Small intestine (tissue), 7 donors: ENCODE measurements at regions not wholly inside any gene's neighbourhood (a gene's known extent, or its start where the extent isn't known, plus 50 kb on each side); places are given as distances from the start of the nearest gene placed in this dataset.

Experiments
- DNase-seq, 2 donors: peaks; one replicate each; pipeline versions ENCODE4 v3.0.0 to v3.0.0-alpha.2; 2013
- FAIRE-seq: peaks from 2 replicates; lab custom pipeline; 2012; peaks lifted over from hg19 to GRCh38; lab: Jason Lieb, UNC
- H3K27ac ChIP-seq, 3 donors: one replicate each; pipeline ENCODE4 v1.5.1; 2013; ENCODE audit warnings: low read length in 2 of 3, mild to moderate bottlenecking in 2 of 3, control low read depth in 1 of 3, inconsistent platforms in 1 of 3, low read depth in 1 of 3, moderate library complexity in 1 of 3
- H3K27me3 ChIP-seq, 3 donors: one replicate each; pipeline ENCODE4 v1.6.1; 2013; ENCODE audit warnings: low read length in 3 of 3, inconsistent platforms in 1 of 3; ENCODE audit not compliant: control insufficient read depth in 3 of 3, insufficient read depth in 3 of 3
- H3K36me3 ChIP-seq, 3 donors: one replicate each; pipeline ENCODE4 v1.6.1; 2013; ENCODE audit warnings: low read length in 3 of 3, inconsistent platforms in 1 of 3, low read depth in 1 of 3, mild to moderate bottlenecking in 1 of 3, moderate library complexity in 1 of 3; ENCODE audit not compliant: control insufficient read depth in 3 of 3, insufficient read depth in 2 of 3
- H3K4me1 ChIP-seq, 3 donors: one replicate each; pipeline ENCODE4 v1.6.1; 2013; ENCODE audit warnings: low read length in 2 of 3, inconsistent platforms in 1 of 3, low read depth in 1 of 3, mild to moderate bottlenecking in 1 of 3, moderate library complexity in 1 of 3; ENCODE audit not compliant: control insufficient read depth in 3 of 3, insufficient read depth in 2 of 3
- H3K4me3 ChIP-seq, 3 donors: one replicate each; pipeline ENCODE4 v1.5.1; 2013; ENCODE audit warnings: low read length in 3 of 3, control low read depth in 1 of 3, inconsistent platforms in 1 of 3, low read depth in 1 of 3, mild to moderate bottlenecking in 1 of 3, moderate library complexity in 1 of 3
- H3K9me3 ChIP-seq, 2 donors: one replicate each; pipeline ENCODE4 v1.6.1; 2013; ENCODE audit warnings: low read depth in 1 of 2, low read length in 1 of 2; ENCODE audit not compliant: control insufficient read depth in 2 of 2, insufficient read depth in 1 of 2
- WGBS, 3 donors: extraction: QIAGEN DNeasy Blood & Tissue Kit; methylation state at CpG; one replicate each; pipeline ENCODE4 v1.1.7; 2013; 5-methylcytosine and 5-hydroxymethylcytosine counted together
- donor health status: healthy with polysubstance abuse.
- donor health status: control.
- donor health status: control.
- donor health status: Bipolar disorder and iron deficiency.
- donor health status: healthy.

DNA sequence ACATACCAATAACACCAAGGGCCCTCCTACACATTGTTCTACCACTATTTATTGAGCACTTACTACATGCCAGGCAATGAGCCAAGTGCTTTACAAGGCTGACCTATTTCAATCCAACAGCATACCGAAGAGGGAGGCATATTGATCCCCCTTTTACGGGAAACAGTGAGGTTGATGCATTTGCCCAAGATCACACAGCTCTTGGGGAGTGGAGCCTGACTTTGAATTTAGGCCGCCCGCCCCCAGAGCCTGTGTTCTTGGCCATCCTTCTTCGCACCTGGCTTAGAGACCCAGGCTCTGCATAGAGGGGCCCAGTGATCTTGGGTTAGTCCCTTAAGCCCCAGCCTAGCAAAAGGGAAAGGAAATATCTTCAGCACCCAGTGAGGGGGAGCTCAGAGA, 158.1 kb upstream of the IER5L start:
- Histone ChIP-seq H3K4me3 (peak overlapping the region in 2 of 3 donors; percentile 30 to 41), H3K27me3 (no peaks in the 10 kb centered on the region), H3K27ac (peak overlapping the region in 2 of 3 donors; percentile 32 to 55), H3K4me1 (peaks cover 0 to 64% (median 10%) of the 10 kb centered on the region in 3 donors), H3K36me3 (no peaks in the 10 kb centered on the region), H3K9me3 (peaks cover 0 to 6% of the 10 kb centered on the region in 2 donors)
- 68 to 78% (median 72%) methylated on average over 5 of the region's 5 CpGs for WGBS, 3 donors
- DNase-seq (no peak), FAIRE-seq (no peak)

DNA sequence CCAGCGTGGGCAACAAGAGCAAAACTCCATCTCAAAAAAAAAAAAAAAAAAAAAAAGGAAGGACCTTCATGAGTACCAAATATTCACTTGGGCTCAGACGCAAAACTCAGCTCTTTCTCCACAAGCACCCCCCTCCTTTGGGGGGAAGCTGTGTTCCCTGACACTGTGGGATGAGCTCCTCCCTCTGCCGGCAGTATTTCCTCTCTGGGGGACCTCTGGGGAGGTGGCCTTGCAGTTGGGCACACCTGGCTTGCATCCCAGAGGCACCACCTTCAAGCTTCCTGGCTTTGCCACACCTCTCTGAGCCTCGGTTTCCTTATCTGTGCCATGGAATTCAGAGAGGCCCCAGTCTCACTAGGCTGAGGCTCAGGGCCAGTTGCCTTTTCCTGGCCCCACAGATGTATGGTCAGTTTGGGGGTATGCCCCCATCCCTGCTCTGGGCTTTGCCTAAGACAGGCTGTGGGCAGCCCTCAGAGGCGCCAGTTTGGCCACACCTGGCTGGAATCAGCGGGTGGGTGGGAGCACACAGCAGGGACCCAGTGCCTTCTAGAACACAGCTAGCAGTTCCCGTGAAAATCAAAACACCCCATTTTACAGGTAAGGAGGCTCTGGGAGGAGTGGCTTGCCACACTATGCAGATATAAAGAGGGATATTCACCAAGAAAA, 157.5 kb upstream of the IER5L start:
- FAIRE-seq (no peak), DNase-seq (peak in 1 of 2 donors; percentile 48)
- H3K4me3 ChIP-seq, result no peak overlapping the region
- H3K27ac ChIP-seq, result peak overlapping the region in 2 of 3 donors; percentile 26 to 57
- 65 to 70% (median 67%) methylated on average over 6 to 7 of the region's 7 CpGs for WGBS, 3 donors
- no peaks in the 10 kb centered on the region for H3K36me3 ChIP-seq
- no peaks in the 10 kb centered on the region for H3K27me3 ChIP-seq
- H3K9me3 ChIP-seq, result peaks cover 0 to 11% of the 10 kb centered on the region in 2 donors
- H3K4me1 ChIP-seq, result peaks cover 0 to 64% (median 10%) of the 10 kb centered on the region in 3 donors

DNA sequence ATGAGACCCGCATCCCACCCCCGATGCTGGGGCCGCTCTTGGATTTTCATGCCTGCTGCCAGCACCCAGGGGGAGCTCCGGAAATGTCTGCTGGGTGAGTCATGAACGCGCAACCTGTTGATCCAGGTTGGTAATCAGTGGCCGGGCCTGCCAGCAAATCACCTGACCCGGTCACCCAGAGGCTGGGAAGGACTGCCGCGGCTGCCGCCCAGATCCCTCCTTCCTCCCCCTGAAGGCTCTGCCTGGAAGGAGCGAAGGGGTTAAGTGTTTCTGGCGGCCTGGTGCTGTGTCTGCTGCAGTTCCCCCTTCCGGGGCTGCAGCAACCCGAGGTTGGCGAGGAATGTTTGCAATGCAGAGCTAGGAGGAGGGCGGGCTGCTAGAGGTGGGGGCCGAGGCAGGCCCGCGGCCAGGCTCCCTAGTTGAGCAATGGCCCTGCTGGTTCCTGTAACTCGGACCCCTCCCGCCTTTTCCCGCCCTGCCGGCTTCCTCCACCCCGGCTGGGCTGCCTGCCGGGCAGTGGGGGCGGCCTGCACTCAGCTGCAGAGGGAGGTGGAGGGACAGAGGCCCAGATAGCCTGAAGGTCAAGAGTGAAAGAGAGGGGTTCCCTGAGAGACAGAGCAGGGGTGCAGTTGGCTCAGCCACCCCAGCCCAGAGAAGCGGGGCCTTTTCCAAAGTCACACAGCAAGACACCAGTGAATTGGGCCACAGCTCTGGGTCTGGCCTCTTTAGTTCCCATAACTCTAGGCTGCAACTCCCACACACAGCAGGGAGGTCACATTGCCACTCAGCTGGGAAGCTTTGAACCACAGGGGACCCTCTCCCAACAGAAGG, 156.3 kb upstream of the IER5L start:
- Histone ChIP-seq H3K36me3 (no peaks in the 10 kb centered on the region), H3K4me1 (peaks cover 0 to 63% (median 10%) of the 10 kb centered on the region in 3 donors), H3K27me3 (no peaks in the 10 kb centered on the region), H3K27ac (peak overlapping the region in 2 of 3 donors; percentile 89 to 91), H3K9me3 (peaks cover 0 to 15% of the 10 kb centered on the region in 2 donors), H3K4me3 (peak overlapping the region in 2 of 3 donors; percentile 9 to 17)
- 8 to 20% (median 8%) methylated on average over 28 of the region's 28 CpGs for WGBS, 3 donors
- FAIRE-seq (no peak), DNase-seq (peak; percentile 82 to 94)

DNA sequence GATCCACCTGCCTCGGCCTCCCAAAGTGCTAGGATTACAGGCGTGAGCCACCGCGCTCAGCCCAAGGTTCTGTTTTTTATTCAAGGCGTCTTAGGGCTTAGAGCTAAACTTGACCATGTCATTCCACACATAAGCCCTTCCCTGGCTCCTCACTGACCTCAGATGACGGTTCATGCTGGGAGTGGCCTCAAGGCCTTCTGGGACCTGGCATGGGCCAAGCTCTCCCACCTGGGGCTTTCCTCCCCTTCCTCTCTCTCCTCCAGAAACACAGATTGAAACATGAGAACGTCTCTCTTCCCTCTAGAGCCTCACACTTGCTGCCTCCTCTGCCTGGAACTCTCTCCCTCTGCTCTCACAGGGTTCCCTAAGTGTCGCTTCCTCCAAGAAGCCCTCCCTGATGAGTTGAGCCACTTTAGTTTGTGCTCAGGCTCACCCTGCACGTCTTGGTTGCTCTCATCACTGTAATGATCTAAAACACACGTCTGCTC, 155.6 kb upstream of the IER5L start:
- FAIRE-seq (no peak), DNase-seq (peak in 1 of 2 donors; percentile 34)
- no peaks in the 10 kb centered on the region for H3K36me3 ChIP-seq
- no peak overlapping the region for H3K4me3 ChIP-seq
- H3K9me3 ChIP-seq, result peaks cover 0 to 15% of the 10 kb centered on the region in 2 donors
- H3K27ac ChIP-seq, result peak overlapping the region in 2 of 3 donors; percentile 89 to 91
- 61 to 66% (median 62%) methylated on average over 10 of the region's 10 CpGs for WGBS, 3 donors
- H3K4me1 ChIP-seq, result peaks cover 0 to 56% (median 10%) of the 10 kb centered on the region in 3 donors
- H3K27me3 ChIP-seq, result no peaks in the 10 kb centered on the region

DNA sequence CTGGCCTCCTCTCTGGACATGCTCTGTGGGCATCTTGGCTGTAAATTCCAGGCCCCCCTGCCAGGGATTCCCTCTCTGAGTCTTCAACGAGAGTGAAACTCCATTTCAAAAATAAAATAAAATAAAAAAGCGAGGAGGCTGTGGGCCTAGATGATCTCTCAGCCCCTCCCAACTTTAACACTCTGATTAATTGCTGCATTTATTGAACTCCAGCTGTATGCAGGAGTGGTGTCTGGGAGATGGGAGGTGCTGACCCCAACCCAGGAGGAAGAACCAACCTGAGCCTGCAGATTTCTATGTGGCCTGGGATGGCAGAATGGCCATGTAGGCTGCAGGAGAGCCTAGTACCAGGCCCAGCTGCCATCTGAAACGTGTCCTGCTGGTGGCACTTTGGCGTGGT, 154.5 kb upstream of the IER5L start:
- no peaks in the 10 kb centered on the region for H3K36me3 ChIP-seq
- H3K4me3 ChIP-seq, result no peak overlapping the region
- DNase-seq, result no peak
- H3K9me3 ChIP-seq, result peaks cover 0 to 15% of the 10 kb centered on the region in 2 donors
- FAIRE-seq, result no peak
- peaks cover 0 to 55% (median 10%) of the 10 kb centered on the region in 3 donors for H3K4me1 ChIP-seq
- WGBS, 3 donors, result 70 to 73% (median 73%) methylated on average over 4 of the region's 4 CpGs
- no peaks in the 10 kb centered on the region for H3K27me3 ChIP-seq
- peak overlapping the region in 2 of 3 donors; percentile 42 to 68 for H3K27ac ChIP-seq

DNA sequence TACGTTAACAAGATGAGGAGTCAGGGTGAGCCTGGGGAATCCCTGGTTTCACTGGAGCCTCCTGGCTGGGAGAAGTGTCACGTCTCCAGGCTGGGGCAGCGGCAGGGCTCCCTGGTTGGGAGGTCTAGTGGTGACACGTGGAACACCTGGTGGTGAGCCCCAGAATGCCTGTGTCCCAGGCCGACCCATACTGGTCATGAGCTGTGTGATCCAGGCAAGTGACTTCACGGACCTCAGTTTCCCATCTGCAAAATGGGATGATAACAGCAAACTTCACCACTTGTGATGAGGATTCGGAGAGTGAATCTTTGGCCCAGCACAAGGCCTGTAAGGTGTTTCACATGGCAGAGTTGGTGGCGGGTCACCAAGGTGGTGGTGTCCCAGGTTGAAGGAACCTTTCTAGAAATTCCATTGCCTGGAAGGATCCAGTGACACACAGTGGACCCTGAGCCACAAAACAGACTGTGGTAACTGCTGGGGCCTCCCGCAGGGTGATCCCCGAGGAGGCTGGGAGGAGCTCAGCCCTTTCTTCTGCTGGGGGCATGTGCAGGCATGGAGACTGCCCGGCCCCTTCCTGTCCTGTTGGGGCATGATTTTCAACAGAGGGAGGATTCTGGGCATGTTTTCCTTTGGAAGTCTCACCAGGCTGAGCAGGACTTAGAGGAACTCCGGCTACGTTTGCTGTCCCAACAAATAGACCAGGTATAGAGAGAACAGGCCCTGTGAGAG, 153.9 kb upstream of the IER5L start:
- Histone ChIP-seq H3K4me1 (peaks cover 0 to 49% (median 10%) of the 10 kb centered on the region in 3 donors), H3K27ac (peak overlapping the region in 1 of 3 donors; percentile 68), H3K36me3 (no peaks in the 10 kb centered on the region), H3K9me3 (peaks cover 0 to 15% of the 10 kb centered on the region in 2 donors), H3K27me3 (no peaks in the 10 kb centered on the region), H3K4me3 (no peak overlapping the region)
- WGBS, 3 donors, result 83 to 90% (median 89%) methylated on average over 13 of the region's 13 CpGs
- no peak for FAIRE-seq
- DNase-seq, result peak in 1 of 2 donors; percentile 73

DNA sequence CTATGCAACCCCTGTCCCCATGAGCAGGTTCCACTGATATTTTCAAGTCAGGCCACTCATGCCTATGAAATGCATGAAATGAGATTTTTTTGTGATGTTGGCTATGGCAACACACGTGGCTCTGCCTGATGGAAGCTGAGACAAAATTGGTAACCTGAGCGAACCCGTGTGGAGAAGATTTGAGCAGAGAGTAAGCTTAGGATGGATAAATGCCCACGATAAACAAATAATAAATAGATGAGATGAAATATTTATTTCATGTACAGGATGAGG, 153.4 kb upstream of the IER5L start:
- Histone ChIP-seq H3K4me3 (no peak overlapping the region), H3K27ac (no peak overlapping the region), H3K9me3 (peaks cover 0 to 15% of the 10 kb centered on the region in 2 donors), H3K36me3 (no peaks in the 10 kb centered on the region), H3K27me3 (no peaks in the 10 kb centered on the region), H3K4me1 (peaks cover 0 to 45% (median 9%) of the 10 kb centered on the region in 3 donors)
- DNase-seq (no peak), FAIRE-seq (no peak)
- 71 to 88% (median 76%) methylated on average over 4 of the region's 4 CpGs for WGBS, 3 donors
